Stimulated activated CD4-positive, alpha-beta T cell treated with anti-CD3 and anti-CD28 coated beads, Interleukin-1b, Interleukin-23, amount 100 ng/mL, for 24 hours (primary cell): ENCODE measurements at regions not wholly inside any gene's neighbourhood (a gene's known extent, or its start where the extent isn't known, plus 50 kb on each side); places are given as distances from the start of the nearest gene placed in this dataset.

Experiments used
- DNase-seq, 4 experiments: peaks; one replicate each; pipeline ENCODE4 v3.0.0-alpha.2; 2020; ENCODE audit warnings: low read depth in 4 of 4, low spot score in 1 of 4

- no peak for DNase-seq
Observed at GRCh38 chr13:21998279-21998990, 327.6 kb downstream of the FGF9 start.

DNA sequence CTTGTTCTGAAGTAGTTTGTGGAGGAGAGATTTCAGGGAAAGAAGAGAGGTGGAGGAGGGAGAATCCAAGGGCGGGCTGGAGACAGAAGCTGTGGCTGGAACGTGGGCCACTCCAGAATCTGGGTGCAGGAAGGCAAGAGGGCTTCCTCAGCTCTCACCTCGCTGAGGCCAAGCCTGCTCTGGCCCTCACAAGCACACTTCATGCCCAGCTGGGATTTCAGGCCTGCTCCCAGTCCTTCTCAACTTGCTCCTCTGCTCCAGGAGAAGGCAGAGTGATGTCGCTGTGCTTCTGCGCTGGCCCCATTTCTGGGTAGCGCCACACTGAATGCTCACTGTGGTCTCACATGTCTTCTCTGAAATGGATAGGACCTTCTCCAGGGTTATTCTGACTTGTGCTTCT lies 328.8 kb downstream of the FGF9 start:
- no peak for DNase-seq

- DNase-seq = no peak
Observed at GRCh38 chr13:22000191-22000590, 329.3 kb downstream of the FGF9 start.

- DNase-seq = no peak
Observed at GRCh38 chr13:22001336-22001735, 330.5 kb downstream of the FGF9 start.

DNA sequence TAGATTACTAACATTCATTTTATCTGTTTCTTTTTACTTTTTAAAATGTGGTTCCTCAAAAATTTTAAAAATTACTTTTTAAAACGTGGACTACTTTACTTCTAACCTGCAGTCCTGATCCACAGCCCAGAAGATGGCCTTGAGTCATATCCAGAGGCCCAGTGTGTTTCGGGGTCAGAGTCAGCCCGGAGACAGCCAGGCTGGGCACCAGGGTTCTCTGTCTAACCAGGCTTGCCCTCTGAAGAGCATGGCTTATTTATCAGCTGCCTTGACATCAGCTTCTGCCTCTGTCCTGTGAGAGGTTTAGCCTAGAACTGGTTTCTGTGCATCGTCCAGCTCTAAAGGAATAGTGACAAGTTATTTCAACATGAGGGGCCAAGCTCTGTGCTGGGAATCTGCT lies 332.0 kb downstream of the FGF9 start:
- no peak for DNase-seq

- no peak for DNase-seq
Observed at GRCh38 chr13:22009500-22009899, 338.6 kb downstream of the FGF9 start.

DNA sequence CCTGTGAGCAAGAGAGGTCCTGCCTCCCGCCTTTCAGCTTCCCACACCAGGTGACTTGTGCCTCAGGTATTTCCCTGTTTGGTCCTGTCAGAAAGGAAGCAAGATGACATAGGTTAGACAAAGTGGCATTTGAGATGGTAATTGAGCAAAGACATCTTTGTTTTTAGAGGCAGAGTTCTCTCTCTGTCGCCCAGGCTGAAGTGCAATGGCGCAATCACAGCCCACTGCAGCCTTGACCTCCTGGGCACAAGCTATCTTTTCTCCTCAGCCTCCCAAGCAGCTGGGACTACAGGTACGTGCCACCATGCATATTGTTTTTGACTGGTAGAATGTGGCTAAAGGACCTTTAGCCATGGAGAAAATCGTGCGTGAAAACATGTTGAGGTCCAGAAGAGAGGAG lies 339.1 kb downstream of the FGF9 start:
- DNase-seq = no peak

DNA sequence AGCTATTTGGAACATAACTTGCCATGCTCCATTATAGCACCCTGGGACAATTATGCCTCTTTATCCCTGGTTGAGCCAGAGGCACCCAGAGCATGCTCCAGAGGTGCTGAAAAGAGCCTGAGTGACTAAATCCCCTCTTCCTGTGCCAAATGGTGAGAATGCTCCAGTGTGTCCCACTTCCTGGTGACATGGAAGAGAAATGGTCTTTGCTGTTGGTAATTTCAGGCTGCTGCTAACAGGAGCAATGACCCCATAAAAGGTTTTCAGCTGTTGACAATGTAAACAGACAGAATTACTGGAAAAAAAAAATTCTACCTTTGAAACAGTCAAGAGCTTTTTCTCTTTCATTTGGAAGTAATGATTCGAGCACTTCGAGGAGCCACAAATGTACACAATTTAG lies 341.8 kb downstream of the FGF9 start:
- DNase-seq = no peak

DNA sequence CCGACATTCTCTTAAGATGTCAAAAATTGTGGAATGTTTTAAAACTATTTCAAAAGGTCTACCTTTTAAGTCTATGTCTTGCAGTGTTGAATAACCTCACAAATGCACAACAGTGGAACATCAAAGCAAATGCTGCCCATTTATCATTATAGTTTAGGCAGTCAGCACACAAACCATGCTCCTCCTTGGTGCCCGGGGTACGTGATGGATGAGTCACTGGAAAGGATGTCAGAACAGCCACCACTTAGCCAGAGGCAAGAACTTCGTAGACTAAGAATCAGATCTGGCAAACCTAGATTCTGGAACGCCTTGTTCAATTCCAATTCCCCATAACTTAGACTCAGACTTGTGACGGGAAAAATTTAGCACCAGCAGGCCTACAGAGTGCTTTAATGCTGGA lies 343.6 kb downstream of the FGF9 start:
- no peak for DNase-seq

GRCh38 chr13:22017226-22017625 lies 346.4 kb downstream of the FGF9 start:
- no peak for DNase-seq

DNA sequence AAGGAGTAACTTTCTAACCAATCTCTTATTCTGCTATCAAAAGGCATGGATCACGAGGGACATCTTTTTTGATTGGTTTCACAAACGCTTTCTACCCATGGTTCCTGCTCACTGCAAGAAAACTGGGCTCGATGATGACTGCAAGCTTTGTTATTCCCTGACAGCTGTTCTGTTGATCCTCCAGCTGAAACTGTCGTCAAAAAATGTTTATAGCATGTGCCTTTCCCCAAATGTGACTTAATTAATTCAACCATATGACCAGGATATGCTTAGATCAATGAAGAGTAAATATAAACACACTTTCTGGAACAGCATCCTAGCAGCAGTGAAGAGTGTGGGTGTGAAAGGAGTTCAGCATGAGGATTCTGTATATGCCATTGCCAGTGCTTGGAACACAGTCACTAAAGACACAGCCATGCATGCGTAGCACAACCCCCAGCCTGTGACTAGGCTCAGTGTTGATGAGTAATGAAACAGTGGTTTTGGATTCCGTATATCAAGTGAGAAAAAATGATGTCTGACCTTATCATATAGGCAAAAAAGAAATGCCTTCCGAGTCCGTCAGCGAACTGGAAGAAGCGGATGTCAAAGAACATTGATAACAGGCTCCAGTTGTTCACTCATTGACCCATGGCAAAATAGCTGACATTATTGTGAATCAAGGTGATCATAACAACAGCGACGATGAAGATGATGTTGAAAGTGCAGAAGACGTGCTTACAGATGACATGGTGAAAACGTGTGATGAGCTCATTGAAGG lies 347.4 kb downstream of the FGF9 start:
- DNase-seq = no peak

GRCh38 chr13:22018836-22019210 lies 347.9 kb downstream of the FGF9 start:
- no peak for DNase-seq

DNA sequence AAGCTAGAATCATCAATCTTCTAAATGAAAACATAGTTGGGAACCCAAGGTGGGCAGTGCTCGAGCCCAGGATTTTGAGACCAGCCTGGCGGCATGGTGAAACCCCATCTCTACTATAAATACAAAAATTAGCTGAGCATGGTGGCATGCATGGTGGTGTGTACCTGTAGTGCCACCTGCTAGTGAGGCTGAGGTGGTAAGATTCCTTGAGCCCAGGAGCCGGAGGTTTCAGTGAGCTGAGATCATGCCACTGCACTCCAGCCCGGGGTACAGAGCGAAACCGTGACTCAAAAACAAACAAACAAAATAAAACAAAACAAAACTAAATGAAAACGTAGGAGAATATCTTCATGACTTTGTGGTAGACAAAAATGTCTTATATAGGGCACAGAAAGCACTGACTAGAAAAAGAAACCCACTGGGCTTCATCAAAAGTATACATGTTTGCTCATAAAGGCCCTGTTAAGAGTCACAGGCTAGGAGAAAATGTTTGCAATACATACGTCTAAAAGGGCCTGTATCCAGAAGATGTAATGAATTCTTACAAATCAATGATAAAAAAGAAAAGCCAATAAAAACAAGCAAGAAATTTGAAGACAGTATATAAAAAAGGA lies 353.6 kb downstream of the FGF9 start:
- no peak for DNase-seq

DNA sequence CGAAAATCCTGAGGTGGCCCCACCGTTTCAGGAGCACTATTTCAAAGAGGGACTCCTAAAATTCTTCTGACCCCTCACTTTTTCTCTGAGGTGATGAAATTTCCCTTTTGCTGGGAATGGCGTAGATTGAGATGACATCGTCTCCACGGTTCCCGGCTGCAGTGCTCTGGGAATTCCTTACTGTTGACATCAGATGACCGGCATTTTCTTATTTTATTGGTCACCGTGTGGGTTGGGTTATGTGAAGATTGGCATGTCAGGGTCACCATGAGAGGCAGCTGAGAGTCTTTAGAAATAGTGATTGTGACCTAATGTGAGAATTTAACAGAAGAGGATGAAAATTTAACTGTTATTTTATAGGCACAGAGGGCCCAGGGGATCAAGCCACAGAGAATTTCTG lies 356.7 kb downstream of the FGF9 start:
- DNase-seq = no peak

DNA sequence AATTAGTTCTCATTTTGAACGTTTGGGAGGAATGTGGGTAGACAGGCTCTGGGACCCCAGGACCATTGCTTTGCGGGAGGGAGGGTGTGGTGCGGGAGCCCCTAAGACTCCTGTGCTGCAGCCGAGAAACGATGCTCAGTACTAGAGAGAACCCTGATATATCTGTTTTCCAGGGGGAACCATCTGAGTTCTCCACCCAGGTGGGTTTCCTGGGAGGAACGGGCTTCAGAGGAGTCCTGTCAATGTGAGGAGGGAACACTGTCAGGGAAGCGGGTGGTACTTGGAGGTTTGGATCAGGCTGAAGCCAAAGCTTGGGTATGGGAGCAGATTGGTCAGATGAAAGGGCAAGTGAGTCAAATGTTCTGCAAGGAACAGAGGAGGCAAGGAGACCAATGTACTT lies 358.0 kb downstream of the FGF9 start:
- DNase-seq = no peak

DNA sequence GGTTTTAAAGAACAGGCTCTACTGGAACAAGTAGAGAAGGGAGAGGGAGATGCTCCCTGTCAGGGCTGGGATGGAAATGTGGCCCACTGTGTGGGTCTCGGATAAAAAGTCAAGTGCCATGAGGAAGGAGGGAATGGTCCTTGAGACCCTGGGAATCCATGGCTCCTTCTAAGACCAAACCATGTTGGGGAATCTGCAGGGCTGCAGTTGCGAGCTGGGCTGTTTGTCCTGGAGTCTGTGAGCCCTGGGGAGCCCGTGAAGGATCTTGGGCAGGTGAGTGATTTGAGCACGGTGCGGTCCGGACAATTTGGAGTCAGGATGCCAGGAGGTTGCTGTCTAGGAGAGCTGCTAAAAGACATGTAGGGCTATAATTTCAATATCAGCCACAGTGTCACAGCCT lies 359.4 kb downstream of the FGF9 start:
- no peak for DNase-seq

- no peak for DNase-seq
Observed at GRCh38 chr13:22031702-22032286, 360.9 kb downstream of the FGF9 start.

DNA sequence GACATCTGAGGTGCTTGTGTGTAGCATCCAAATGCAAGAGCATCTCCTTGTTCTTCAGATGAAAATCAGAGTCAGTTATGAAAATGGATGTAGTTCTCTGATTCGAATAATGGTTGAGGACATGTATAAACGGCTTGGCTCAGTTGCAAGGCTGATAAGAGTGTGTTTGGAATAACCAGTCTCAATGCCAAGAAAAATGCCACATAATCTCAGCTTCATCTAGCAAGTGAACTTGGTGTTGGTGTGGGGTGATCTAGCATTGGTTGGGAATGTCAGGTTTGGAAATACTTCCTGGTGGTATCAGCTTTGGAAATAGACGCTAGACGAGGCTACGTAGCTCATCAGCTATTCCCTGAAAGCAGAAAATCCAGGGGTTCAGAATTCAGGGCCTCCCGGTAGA lies 362.0 kb downstream of the FGF9 start:
- DNase-seq = no peak

GRCh38 chr13:22039961-22040360 lies 369.1 kb downstream of the FGF9 start:
- no peak for DNase-seq

- DNase-seq = no peak
Observed at GRCh38 chr13:22040810-22041364, 370.0 kb downstream of the FGF9 start.

DNA sequence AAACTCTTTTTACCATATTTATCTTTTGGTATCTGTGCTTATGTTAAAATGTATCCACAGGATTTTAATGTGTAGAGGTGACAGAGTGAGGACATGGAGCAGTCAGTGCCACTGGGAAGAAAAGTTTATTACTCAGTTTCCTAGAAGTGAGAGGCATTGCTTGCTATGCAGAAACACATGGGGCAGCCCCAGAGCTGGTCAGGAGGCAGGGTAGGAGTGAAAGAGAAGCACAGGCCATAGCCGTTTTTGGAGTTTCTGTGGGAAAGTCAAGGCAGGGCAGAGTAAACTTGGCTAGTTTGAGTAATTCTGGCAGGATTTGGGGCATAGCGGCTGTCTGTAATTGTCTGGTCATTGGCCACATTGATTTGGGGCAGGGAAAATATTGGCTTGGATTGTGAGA lies 370.9 kb downstream of the FGF9 start:
- DNase-seq = no peak
